Keratinocyte (primary cell): ENCODE measurements at regions not wholly inside any gene's neighbourhood (a gene's known extent, or its start where the extent isn't known, plus 50 kb on each side); places are given as distances from the start of the nearest gene placed in this dataset.
A peak's percentile ranks its signal among the peaks of the same experiment; 100 is the strongest.

Experiments
- DNase-seq: peaks from one replicate; pipeline ENCODE4 v3.0.0-alpha.2; 2011; ENCODE audit warnings: low read depth, missing footprints, low spot score
- FAIRE-seq: peaks from 2 replicates; lab custom pipeline; 2011; peaks lifted over from hg19 to GRCh38; lab: Jason Lieb, UNC
- H2AFZ ChIP-seq: 2 replicates; pipeline ENCODE4 v1.6.0; 2012; ENCODE audit warnings: low read length, control low read depth, inconsistent platforms; ENCODE audit not compliant: control insufficient read depth
- H3K27ac ChIP-seq: 2 replicates; pipeline ENCODE4 v1.5.1; 2011; ENCODE audit warnings: low read length; ENCODE audit not compliant: control insufficient read depth, insufficient read depth
- H3K27me3 ChIP-seq: 3 replicates; pipeline ENCODE4 v1.6.0; 2011; ENCODE audit warnings: low read length; ENCODE audit not compliant: control insufficient read depth, insufficient read depth; ENCODE audit errors: extremely low read depth
- H3K36me3 ChIP-seq, 2 experiments: 2 replicates in 1 of 2; 3 replicates in 1 of 2; pipeline ENCODE4 v1.5.1; 2011; ENCODE audit warnings: low read length in 2 of 2, mild to moderate bottlenecking in 1 of 2; ENCODE audit not compliant: control insufficient read depth in 2 of 2, insufficient read depth in 2 of 2; ENCODE audit errors: extremely low read depth in 1 of 2
- H3K4me1 ChIP-seq: 3 replicates; pipeline ENCODE4 v1.5.1; 2011; ENCODE audit warnings: low read length; ENCODE audit not compliant: control insufficient read depth, insufficient read depth; ENCODE audit errors: extremely low read depth
- H3K4me2 ChIP-seq: 3 replicates; pipeline ENCODE4 v1.6.0; 2011; ENCODE audit warnings: low read depth, low read length; ENCODE audit not compliant: control insufficient read depth, insufficient read depth; ENCODE audit errors: extremely low read depth
- H3K4me3 ChIP-seq, 3 experiments: fragments of 200-600 bp in 1 of 3; sonication (generic) in 1 of 3; 2 replicates in 2 of 3; 3 replicates in 1 of 3; pipeline ENCODE4 v1.5.1; 2011 to 2016; ENCODE audit warnings: low read length in 3 of 3, mild to moderate bottlenecking in 3 of 3, control low read depth in 2 of 3, inconsistent platforms in 1 of 3, low read depth in 1 of 3, mixed read lengths in 1 of 3, mixed run types in 1 of 3, moderate library complexity in 1 of 3; ENCODE audit not compliant: control insufficient read depth in 2 of 3, insufficient read depth in 2 of 3; ENCODE audit errors: extremely low read depth in 1 of 3
- H3K79me2 ChIP-seq: 2 replicates; pipeline ENCODE4 v1.6.0; 2012; ENCODE audit warnings: low read length; ENCODE audit not compliant: control insufficient read depth, insufficient read depth
- H3K9ac ChIP-seq: 3 replicates; pipeline ENCODE4 v1.6.0; 2011; ENCODE audit warnings: low read length; ENCODE audit not compliant: control insufficient read depth, insufficient read depth; ENCODE audit errors: extremely low read depth
- H3K9me1 ChIP-seq: 3 replicates; pipeline ENCODE4 v1.6.0; 2011; ENCODE audit warnings: low read length; ENCODE audit not compliant: control insufficient read depth, insufficient read depth; ENCODE audit errors: extremely low read depth
- H3K9me3 ChIP-seq: 2 replicates; pipeline ENCODE4 v1.5.1; 2012; ENCODE audit warnings: low read depth, low read length; ENCODE audit not compliant: control insufficient read depth
- H4K20me1 ChIP-seq: 3 replicates; pipeline ENCODE4 v1.6.0; 2011; ENCODE audit warnings: low read length; ENCODE audit not compliant: control insufficient read depth, insufficient read depth; ENCODE audit errors: extremely low read depth
- EZH2 ChIP-seq: IDR thresholded peaks from one replicate; pipeline ENCODE4 v1.6.1; 2012; ENCODE audit warnings: inconsistent platforms, mild to moderate bottlenecking, low read length, moderate library complexity
- dilution Hi-C: fragments of 300-500 bp; cut with MboI; formaldehyde crosslinking; loops from one replicate; pipeline ENCODE4 v1.7.0; 2020; ENCODE audit warnings: low sequenced_read_pairs; ENCODE audit not compliant: extremely low pct_ligation_motif_present
- TF ChIP-seq, protein P1 (sequence below), 3 experiments: IDR thresholded peaks in 1 of 3; conservative IDR thresholded peaks in 1 of 3; optimal IDR thresholded peaks in 1 of 3; 2 replicates in 2 of 3; 3 replicates in 1 of 3; pipeline versions ENCODE3 to v1.5.1; 2011; ENCODE audit warnings: low read length in 3 of 3, mild to moderate bottlenecking in 3 of 3, moderate library complexity in 2 of 3, control low read depth in 1 of 3, inconsistent platforms in 1 of 3; ENCODE audit not compliant: insufficient read depth in 2 of 3; ENCODE audit errors: extremely low read depth in 1 of 3

DNA sequence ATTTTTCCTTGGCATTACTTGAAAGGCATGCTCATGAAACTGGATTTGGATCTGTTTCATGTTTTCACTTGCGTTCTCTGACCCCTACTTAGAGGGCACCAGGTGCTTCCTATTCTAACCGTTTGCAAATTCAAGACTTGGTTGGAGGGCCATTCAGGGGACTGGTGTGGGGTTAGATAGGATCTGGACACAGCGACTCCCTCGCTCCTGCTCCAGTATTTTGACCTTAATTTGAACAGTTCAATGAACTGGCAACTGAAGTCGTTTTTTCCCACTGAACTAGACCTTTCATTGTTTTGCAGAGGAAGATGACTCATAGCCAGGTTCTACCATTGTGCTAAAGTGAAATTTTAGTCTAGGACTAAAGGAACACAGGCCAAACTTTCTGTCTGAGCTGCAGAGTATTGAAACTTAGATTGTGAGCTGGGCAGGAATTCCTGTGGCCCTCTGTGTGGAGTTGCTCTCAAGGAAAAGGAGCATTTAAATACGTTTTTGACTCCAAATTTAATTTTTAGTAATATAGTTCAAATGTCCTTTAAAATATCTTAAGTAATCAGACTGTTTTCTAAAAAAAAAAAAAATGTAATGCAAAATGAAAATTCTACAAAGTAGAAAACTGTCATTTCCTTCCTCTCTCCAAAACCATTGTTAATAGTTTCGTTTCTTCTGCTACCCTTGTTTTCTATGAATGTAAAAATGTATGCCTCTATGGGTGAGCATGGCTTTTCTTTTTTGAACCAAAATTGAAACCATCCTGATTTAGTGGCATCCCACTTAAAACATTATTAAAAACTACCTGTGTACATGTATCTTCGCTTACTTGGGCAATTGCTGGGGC lies 64.8 kb downstream of the UTRN start:
- TF ChIP-seq, protein P1, sequence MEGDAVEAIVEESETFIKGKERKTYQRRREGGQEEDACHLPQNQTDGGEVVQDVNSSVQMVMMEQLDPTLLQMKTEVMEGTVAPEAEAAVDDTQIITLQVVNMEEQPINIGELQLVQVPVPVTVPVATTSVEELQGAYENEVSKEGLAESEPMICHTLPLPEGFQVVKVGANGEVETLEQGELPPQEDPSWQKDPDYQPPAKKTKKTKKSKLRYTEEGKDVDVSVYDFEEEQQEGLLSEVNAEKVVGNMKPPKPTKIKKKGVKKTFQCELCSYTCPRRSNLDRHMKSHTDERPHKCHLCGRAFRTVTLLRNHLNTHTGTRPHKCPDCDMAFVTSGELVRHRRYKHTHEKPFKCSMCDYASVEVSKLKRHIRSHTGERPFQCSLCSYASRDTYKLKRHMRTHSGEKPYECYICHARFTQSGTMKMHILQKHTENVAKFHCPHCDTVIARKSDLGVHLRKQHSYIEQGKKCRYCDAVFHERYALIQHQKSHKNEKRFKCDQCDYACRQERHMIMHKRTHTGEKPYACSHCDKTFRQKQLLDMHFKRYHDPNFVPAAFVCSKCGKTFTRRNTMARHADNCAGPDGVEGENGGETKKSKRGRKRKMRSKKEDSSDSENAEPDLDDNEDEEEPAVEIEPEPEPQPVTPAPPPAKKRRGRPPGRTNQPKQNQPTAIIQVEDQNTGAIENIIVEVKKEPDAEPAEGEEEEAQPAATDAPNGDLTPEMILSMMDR (optimal IDR thresholded peaks at IDR 0.05 in 1 of 3, IDR thresholded peaks at IDR 0.05 in 1 of 3, conservative IDR thresholded peaks at IDR 0.05 in 1 of 3; ENCODE audit: extremely low read depth in 1 of 3, insufficient read depth in 2 of 3, low read length in 3 of 3): no peak
- TF ChIP-seq EZH2: no peak

DNA sequence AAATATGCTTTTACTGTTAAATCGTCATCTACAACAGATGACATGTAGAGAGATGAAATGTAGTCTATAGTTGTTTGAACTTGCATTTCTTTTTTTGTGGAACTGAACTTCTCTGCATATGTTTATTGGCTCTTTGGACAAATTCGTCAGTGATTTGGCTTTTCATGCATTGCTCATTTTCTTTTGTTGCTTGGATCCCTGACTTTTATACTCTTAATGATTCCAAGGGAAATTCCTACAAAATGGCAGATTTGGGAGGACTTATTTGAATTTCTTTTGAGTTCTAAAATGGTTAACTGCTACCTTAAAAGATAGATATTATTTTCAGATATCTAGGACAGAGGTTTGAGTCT lies 65.4 kb downstream of the UTRN start:
- no peak for TF ChIP-seq EZH2
- TF ChIP-seq, protein P1 (optimal IDR thresholded peaks at IDR 0.05 in 1 of 3, IDR thresholded peaks at IDR 0.05 in 1 of 3, conservative IDR thresholded peaks at IDR 0.05 in 1 of 3; ENCODE audit: extremely low read depth in 1 of 3, insufficient read depth in 2 of 3, low read length in 3 of 3): no peak
- Histone ChIP-seq H3K9ac (peak overlapping the region; percentile 2), H3K27me3 (no peaks in the 10 kb centered on the region), H4K20me1 (no peaks in the 10 kb centered on the region), H3K4me1 (peaks cover 41% of the 10 kb centered on the region), H3K4me2 (peak overlapping the region; percentile 80), H3K27ac (peak overlapping the region; percentile 73), H3K36me3 (no peaks in the 10 kb centered on the region), H3K9me3 (no peaks in the 10 kb centered on the region), H3K9me1 (no peaks in the 10 kb centered on the region), H3K4me3 (peak overlapping the region in 2 of 3 experiments; percentile 58 to 61), H3K79me2 (peaks cover 69% of the 10 kb centered on the region), H2AFZ (peak overlapping the region; percentile 44)
- FAIRE-seq (no peak), DNase-seq (no peak)
- dilution Hi-C loops: no loop called here

More for the DNA sequence above, 64.8 kb downstream of the UTRN start:
- Histone ChIP-seq H3K4me2 (peak overlapping the region; percentile 80), H3K27ac (peak overlapping the region; percentile 73), H3K79me2 (peaks cover 69% of the 10 kb centered on the region), H2AFZ (peak overlapping the region; percentile 44), H3K9me3 (no peaks in the 10 kb centered on the region), H3K9ac (peak overlapping the region; percentile 42), H3K9me1 (no peaks in the 10 kb centered on the region), H3K4me1 (peaks cover 45% of the 10 kb centered on the region), H3K4me3 (peak overlapping the region in 2 of 3 experiments; percentile 58 to 61), H3K27me3 (no peaks in the 10 kb centered on the region), H4K20me1 (no peaks in the 10 kb centered on the region), H3K36me3 (no peaks in the 10 kb centered on the region)
- dilution Hi-C loops: no loop called here
- FAIRE-seq: peak; percentile 83
- no peak for DNase-seq
